GM21529 (cell line): ENCODE measurements at regions not wholly inside any gene's neighbourhood (a gene's known extent, or its start where the extent isn't known, plus 50 kb on each side); places are given as distances from the start of the nearest gene placed in this dataset.

Source experiments
- ATAC-seq: cut with Tn5 transposase; IDR thresholded peaks from one replicate; pipeline ENCODE4 v1.9.1; 2021; ENCODE audit not compliant: unreplicated experiment

DNA sequence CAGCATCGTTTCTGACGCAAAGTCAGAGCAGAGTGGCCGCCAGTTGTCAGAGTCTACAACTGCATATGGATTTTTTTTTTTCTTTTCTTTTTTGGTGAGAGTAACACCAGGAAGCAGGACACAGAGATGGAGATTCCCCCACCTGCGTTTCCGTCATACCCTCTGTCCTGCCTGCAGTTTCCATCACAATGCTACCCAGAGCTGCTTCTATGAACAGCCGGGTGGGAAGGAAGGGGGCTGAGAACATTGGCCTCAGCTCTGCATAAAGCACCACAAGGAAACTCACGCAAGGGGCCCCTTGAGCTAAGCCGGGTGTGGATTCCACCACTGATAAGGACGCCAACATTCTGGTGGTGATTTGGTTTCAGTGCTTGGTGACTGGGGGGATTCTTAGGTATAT, 183.5 kb upstream of the AFDN start:
- no peak for ATAC-seq

DNA sequence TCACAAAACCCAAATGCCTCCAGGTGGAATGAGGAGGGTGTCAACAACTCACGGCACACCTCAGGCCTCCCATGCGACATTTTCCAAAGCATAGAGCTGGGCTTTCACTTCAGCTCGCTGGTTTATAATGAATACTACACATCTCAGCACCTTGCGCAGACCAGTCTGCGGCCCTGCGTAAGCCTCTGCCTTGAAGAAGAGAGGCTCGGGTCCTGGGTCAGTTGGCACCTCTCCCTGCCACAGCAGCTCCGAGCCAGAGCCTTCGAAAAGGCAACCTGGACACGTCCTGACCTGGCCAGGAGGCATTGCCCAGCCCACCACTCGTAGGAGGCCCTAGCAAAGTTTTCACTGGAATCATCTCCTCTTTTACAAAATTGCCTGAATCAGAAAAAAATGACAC, 183.0 kb upstream of the AFDN start:
- no peak for ATAC-seq

DNA sequence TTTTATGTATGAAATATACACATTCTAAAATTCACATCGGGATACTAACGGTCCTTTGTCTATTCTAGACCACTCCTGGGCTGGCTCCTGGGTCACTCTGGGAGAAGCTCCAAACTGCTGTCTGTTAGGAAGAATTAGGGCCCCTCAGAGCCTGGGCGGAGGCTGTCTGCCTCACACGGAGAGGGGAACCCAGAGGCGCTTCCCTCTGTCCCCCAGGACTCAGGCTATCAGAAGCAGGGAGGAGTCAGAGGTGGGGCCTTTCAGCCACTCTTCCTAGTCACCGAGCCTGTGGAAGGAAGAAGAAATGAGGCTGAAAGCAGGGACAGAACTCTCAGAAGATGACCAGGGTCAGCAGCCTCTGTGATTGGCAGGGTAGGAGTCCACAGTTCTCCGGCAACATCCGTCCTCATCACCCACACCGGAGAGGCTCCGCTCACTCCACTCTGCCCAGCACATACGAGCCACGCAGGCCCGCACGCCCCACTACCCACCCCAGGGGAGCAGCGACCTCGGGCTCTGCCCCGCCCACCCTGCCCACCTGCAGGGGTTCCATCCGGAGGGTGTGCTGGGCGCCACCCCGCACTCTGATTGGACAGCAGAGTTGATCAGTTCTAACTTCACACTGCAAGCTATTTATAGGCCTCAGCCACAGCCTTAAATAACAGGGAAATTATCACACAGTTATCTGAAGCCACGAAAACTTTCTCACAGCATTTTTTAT, 182.1 kb upstream of the AFDN start:
- ATAC-seq: no peak

DNA sequence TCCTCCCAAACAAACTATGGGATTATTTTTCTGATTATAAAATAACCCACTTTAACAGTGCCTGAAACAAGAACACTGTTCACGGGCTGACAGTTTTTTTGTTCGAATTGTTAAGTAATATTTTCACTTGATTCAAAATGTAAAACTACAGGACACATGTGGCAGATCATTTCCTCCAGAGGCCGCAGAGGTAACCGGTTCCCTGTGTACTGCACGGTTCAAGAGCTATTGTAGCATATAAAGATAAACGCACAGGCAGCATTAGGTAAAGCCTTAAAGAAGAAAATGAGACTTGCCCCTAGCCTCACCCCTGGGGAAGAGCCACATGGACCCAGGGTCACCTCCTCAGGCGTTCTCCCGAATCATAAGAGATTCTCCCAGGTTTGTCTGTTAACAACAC, 181.3 kb upstream of the AFDN start:
- ATAC-seq: no peak

DNA sequence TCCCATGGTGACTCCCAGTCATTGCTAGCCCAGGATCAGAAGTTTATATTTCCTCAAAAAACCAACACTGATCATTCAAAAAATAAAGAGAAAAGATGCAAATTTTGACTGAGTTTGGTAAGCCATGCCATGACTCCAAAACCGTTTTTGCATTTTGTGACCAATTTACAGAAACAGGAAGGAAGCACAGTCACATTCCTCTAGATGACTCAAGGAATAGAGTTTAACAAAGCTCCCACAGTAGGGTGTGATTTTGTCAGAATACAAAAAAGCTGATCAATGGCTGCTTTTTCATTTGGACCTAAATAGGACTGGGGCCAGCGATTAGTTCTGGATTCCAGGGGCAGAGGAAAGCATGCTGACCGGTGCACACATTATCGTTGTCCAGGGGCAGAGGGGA, 179.4 kb upstream of the AFDN start:
- no peak for ATAC-seq

DNA sequence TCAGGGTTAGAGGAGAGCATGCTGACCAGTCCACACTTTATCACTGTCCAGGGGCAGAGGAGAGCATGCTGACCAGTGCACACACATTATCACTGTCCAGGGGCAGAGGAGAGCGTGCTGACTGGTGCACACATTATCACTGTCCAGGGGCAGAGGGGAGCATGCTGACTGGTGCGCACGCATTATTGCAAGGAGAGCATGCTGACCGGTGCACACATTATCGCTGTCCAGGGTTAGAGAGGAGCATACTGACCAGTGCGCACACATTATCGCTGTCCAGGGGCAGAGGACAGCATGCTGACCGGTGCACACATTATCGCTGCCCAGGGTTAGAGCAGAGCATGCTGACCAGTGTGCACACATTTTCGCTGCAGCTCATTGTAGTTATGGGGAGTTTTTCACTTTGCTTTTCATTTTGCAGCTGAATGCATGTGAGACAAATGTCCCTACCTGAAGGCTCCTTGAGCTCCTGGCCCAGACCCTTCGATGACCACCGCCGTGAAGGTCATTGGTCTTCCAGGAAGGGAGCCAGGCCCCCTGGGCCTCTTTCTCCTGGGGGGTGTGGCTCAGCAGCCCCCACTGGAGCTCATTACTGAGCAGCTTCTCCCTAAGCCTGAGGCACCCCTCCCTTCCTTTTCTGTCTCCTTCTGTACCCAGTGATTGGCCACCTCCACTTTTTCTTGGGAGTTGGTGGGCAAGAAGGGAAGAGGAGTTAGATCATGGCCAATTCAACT, 178.8 kb upstream of the AFDN start:
- ATAC-seq: no peak

DNA sequence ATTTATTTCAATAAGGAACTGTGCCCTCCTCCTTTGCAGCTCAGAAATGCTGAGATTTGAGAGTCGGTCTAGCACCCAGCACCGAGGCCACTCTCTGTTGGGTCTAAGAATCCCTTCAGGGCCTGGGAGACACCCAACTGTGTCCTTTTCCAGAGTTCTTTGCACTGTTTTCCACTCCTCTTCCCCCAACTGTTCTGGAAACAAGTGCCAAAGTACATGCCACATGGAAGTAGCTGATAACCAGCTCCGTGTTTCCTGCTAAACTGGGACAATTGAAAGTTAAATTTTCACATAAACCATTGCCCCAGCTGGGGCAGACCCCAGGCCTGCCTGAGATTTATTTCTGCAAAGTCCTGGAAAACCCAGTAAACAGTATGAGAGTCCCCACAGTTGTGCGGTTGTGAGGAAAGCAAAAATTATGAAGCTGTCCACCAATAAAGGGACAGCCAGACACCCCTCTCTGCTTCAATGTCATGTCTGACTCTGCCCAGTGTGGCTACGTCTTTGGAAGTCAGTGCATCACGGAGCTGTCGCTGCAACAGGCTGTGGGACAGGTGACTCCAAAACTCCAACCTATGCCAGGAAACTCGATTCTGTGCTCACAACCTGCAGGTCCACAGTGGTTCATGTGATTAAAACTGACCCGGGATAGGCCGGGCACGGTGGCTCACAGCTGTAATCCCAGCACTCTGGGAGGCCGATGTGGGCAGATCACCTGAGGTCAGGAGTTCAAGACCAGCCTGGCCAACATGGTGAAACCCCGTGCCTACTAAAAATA, 178.0 kb upstream of the AFDN start:
- ATAC-seq: no peak

DNA sequence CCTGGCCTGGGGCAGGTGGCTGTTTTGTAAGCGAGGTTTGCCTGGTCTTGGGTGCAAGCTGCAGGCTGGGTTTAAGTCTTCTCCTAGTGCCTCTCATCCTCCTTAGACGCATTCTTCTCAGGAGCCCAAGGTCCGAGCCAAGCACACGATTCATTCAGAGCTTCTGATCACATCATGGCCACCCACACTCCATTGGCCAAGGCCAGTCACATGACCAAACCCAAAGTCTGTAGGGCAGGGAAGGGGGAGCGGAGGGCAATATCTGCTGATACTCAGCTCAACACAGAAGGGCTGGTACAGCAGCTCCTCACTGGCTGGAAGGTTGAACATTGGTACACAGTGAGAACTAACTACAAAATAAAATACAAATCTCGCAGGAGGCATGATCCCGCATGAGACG, 177.2 kb upstream of the AFDN start:
- ATAC-seq: no peak

DNA sequence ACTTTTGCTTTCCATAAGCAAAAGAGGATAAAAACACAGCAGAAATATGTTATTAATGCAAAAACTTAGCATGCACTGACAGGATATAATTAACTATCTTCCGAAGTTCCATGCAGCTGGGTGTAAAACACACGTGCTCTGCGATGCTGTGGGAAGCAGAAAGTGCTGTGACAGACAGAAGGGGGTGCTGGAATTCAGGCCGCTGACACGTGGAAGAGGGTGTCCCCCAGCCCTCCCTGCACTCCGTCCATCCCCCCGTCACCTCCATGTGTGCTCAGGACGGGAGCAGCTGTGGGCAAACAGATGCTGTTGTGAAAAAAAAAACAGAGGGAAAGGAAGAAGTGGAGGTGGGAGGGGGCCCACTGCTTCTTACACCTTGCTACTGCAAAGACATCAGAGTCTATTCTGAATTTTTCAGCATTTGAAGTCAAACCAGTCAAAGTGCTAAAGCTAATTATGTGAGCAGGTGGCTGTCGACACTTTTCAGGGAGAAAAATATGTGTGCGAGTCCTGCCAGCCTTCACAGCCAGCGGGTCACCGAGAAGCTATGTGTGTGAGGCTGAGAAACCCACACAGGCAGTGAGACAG, 175.9 kb upstream of the AFDN start:
- ATAC-seq: no peak

DNA sequence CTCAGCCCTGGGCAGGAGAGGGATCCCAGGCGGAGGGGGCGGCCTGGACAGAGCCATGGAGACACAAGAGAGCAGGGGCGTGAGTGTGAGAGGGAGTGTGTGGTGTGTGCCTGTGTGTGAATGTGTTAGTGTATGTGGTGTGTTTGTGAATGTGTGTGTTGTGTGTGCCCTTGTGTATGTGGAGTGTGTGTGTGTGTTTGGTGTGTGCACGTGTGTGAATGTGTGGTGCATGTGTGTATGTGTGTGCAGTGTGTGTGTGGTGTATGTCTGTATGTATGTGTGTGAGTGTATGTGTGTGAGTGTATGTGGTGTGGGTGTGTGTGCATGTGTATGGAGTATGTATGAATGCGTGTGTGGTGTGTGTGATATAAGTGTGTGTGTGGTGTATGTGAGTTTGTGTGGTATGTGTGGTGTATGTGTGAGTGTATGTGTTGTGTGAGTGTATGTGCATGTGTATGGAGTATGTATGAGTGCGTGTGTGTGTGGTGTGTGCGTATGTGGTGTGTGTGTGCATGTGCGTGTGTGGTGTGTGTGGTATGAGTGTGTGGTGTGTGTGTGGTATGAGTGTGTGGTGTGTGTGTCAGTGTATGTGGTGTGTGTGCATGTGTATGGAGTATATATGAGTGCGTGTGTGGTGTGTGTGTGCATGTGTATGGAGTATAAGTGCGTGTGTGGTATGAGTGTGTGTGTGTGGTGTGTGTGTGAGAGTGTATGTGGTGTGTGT, 175.2 kb upstream of the AFDN start:
- no peak for ATAC-seq

DNA sequence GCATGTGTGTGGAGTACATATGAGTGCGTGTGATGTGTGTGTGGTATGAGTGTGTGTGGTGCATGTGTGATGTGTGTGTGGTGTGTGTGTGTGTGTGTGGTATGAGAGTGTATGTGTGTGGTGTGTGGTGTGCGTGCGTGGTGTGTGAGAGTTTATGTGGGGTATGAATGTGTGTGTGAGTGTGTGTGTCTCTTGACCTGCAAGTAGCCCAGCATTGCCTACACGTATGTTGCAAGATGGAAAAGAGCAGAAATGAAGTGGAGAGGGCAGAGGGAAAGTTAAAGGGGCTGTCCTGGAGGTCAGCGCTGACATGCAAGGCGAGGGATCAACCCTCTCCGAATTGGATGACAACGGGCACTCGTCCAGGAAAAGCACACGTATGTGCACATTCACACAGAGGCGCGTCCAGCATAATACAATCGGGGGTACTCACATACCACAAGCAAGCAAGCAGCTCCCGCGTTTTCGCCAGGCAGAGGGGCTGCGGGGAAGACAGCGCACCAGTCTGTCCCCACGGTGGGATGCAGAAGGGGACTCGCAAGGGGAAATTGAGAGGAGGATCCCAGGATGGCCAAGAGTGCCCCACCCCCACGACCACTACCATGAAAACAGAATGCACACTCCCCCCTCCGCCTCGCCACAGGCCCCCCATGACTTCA, 174.5 kb upstream of the AFDN start:
- ATAC-seq: no peak

DNA sequence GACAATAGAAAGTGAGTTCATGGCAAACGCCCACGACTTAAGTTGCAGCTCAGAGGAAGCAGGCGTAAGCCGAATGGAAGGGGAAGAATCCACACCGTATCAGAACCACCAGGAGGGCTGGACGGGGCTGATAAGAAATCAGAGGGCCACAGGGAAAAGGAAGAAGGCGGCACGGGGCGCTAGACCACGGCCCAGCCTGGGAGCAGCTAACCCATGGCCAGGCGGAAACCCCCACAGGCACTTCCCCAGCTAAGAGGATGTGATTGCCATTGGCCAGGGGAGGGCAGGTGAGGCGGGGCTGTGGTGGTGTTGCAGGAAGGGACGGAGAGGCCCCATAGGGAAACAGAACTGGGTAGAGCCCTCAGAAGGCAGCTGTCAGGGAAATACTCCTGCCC, 174.0 kb upstream of the AFDN start:
- no peak for ATAC-seq

DNA sequence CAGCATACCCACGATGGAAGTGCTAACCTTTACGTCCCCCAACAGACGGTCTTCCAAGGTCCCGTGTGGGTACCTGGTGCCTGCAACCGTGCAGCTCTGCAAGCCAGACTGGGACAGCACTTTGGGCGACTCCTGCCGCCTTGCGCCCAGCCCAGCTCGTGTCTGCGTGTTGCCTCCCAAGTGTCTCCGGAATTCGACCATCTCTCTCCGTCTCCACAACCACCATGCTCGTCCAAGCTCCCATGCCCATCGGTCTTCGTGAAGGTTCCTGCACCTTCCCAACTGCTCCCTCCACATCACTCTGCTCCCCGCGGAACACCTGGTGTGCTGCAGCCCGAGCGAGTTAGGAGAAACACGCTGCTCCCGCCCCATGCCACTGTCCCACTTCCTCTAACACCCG, 173.2 kb upstream of the AFDN start:
- ATAC-seq: no peak

DNA sequence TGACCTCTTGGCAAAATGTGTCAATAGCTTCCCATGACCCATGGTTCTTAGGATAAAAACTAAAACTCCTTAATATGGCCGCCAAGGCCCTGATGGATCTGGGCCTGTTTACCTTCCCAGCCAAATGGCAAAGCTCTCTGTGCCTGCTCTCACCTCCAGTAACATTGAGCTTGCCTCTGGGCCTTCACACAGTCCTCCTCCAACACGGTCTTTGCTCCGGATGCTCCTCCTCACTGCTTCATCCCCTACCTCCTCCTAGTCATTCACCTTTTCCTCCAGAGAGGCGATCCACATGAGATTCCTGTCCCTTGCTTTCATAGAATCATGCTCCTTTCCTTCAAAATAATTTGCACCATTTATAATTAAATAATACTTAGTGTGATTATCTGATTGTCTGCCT, 172.3 kb upstream of the AFDN start:
- ATAC-seq: no peak

DNA sequence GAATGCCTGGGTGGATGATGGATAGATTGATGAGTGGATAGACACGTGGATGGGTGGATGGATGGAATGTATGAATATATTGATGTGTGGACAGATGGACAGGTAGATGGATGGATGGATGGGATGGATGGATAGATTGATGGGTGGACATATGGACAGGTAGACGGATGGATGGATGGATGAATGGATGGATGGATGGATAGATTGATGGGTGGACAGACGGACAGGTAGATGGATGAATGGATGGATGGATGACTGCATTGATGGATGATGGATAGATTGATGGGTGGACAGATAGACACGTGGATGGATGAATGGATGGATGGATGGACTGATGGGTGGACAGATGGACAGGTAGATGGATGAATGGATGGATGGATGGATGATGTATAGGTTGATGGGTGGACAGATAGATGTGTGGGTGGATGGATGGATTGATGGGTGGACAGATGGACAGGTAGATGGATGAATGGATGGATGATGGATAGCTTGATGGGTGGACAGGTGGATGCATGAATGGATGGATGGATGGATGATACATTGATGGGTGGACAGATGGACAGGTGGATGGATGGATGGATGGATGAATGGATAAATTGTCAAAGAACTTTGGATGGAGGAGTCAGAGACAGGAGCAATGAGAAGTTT, 171.4 kb upstream of the AFDN start:
- ATAC-seq: no peak

DNA sequence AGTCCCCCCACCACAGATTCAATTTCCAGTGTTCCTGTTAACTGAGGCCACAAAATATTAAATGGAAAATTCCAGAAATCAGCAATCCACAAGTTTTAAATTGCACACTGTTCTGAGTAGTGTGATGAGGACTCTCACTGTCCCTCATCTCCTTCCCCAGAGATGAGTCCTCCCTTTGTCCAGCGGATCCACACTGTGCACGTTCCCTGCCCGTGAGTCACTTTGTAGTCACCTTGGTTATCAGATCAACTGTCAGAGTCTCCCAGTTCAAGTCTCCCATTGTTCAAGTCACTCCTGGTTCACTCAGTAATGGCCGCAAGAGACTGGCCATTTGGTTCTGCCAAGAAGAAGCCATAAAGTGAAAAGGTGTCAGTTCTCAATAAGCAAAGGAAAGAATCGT, 168.6 kb upstream of the AFDN start:
- no peak for ATAC-seq

DNA sequence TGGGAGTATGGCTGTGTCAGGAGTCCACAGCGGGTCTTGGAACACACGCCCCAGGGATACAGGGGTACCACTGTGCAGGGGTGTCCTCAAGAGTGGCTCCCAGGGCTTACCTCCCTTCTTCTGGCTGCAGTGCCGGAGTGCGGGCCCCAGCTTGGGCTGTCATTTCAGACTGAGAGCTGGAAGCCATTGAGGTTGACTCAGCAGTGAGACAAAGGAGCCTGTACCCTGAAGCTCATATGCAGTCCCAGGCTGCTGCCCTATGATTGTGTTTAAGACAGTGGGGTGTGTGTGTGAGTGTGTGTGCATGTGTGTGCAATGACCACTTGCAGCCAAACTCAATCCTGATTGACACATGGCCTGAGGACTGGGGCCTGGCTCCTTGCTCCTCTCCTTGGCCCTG, 167.7 kb upstream of the AFDN start:
- no peak for ATAC-seq

DNA sequence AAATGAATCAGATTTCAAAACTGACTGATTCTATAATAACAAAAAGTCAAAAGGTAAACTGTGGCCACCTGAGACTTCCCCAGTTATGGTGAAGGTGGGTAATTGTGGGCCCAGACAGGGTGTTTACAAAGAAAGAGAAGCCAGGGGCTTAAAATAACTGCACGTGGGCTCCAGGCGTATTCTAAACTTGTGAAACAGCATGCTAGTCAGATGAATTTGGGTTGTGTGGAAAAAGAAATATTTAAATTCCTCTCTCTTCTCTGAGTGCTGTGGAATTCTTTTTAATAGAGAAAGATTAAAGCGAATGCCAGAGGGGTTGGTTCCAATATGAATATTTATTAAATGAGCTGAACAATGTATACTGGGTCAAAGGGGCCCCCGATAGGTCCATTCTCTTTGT, 166.3 kb upstream of the AFDN start:
- no peak for ATAC-seq

DNA sequence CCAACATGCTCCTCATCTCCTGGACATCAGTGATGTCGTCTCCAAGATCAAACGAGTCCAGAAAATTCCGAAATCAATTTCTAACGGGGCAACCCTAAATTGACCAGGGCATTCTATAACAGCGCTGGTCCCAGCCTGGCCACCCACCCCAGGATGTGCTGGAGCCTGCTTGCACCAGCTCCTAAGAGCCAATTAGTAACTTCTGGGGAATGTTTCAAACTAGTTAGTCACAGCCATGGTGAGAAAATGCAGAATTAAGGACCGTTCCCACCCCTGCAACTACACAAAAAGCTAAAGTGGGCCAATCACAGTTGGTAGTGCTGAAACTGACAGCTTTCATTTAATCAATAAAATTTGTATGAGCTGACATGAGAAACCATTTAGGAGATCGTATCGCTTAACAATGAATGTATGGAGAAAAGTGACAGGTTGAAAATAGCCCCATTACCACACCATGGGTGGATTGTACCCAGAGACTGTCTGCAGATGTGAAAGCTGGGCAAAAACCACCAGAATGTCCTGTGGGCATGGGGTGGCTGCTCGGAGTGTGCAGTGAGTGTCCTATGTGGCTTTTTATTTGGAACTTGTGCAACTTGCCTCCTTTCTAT, 165.7 kb upstream of the AFDN start:
- ATAC-seq: no peak
